Pons (tissue), 1 donor: ENCODE measurements at regions not wholly inside any gene's neighbourhood (a gene's known extent, or its start where the extent isn't known, plus 50 kb on each side); places are given as distances from the start of the nearest gene placed in this dataset.
A peak's percentile ranks its signal among the peaks of the same experiment; 100 is the strongest.
"Not testable (repeated sequence)": the region's sequence is repeated elsewhere in the genome, so short reads cannot be mapped to it uniquely, and the experiment has no call there.

Source experiments
- DNase-seq: peaks from one replicate; pipeline ENCODE4 v3.0.0-alpha.2; 2016; ENCODE audit warnings: low spot score

DNA sequence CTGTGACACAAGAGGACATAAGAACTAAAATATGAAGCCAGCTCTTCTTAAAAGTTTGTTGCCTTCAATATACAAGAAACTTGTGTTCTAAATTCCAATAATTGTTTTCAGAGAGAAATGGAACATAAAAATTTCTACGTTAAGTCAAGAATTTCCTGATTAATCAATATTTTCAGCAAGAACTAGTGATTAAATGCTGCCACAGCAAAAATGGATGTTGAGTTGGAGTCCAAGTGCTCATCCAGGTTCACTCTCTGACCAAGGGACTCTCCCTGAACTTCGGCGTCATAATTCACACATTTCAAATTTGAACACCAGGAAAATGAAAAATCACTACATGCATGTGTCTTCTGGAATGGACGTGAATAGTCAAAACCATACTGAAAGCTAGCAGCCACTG, 1263.6 kb upstream of the GOT2 start:
- no peak for DNase-seq

DNA sequence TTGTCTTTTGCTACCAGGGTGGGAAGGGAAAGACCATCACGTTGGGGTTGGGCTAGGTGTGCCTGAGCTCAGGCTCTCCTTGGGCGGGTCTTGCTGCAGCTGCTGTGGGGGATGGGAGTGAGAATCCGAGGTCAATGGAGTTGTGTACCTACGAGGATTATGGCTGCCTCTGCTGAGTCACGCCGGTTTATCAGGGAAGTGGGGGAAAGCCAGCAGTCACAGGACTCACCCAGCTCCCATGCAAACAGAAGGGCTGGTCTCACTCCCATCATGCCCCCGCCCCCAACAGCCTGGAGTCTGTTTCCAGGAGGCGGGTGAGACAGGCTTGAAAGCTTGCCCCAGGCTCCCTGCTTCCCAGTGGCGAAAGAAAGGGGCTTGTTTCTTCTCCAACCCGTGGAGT, 1259.0 kb upstream of the GOT2 start:
- DNase-seq = no peak

GRCh38 chr16:59991171-59991570, 1257.1 kb upstream of the GOT2 start:
- DNase-seq = no peak

DNA sequence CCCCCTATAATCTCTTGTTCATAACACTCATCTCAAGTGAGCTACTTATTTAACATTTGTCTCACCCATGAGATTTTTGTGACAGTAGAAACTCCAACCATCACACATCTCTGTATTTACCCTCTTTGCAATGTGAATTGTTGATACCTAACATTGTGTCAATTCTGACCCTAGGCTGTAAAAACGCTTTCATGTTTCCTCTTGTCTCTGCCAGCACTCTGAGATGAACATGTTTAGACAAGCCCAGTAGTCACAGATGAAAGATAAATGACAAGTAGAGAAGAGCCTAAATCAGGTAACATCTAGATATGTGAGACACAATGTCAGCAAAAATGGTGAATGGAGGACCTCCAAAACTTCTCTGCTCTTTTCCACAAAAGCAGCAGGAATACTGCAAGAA, 1254.5 kb upstream of the GOT2 start:
- no peak for DNase-seq

DNA sequence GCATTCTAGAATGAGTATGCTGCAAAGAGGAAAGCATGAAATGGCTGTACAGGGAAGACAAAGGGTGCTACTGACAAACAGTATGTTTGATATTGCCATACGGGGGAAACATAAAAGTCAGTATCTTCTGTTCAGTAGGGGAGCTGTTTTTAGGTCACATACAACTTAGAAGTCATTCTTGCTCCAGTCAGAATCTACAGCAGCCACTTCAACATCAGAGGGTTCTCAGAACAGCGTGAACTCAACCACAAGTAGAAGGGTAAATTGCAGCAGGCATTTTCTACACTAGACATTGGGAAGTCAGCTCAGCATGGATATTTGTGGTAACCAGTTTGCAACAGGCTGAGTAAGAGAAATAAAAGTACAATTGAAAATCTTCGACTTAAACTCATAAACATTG, 1241.8 kb upstream of the GOT2 start:
- no peak for DNase-seq

DNA sequence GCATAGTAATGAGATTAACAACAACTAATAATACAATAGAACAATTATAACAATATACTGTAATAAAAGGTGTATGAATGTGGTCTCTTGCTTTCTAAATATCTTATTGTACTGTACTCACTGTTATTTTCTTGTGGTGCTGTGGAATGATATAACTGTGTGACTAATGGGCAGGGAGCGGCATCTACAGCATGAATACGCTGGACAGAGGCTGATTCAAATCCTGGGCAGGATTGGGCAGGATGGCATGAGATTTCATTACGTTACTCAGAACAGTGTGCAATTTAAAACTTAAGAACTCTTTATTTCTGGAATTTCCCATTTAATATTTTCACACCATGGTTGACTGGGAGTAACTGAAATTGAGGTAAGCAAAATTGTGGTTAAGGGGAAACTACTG, 1239.8 kb upstream of the GOT2 start:
- DNase-seq = no peak

DNA sequence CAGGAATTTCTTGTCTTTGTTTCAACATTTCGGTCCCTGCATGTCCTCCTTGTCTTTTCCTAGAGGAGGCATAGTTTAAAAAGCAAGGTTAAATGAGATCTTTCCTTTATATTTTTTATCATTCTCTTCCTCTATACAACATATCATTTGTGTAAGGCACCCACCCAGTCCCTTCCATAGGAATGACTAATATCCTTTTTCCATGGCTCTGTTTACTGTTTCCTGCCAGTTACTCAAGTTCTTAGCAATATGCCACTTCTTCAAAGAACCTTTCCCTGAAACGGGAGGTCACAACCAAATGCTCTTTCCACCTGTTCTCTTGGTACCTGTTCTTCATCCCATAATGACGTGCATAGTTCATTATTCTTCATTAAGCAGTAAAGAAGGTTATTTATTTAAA, 1237.1 kb upstream of the GOT2 start:
- no peak for DNase-seq

DNA sequence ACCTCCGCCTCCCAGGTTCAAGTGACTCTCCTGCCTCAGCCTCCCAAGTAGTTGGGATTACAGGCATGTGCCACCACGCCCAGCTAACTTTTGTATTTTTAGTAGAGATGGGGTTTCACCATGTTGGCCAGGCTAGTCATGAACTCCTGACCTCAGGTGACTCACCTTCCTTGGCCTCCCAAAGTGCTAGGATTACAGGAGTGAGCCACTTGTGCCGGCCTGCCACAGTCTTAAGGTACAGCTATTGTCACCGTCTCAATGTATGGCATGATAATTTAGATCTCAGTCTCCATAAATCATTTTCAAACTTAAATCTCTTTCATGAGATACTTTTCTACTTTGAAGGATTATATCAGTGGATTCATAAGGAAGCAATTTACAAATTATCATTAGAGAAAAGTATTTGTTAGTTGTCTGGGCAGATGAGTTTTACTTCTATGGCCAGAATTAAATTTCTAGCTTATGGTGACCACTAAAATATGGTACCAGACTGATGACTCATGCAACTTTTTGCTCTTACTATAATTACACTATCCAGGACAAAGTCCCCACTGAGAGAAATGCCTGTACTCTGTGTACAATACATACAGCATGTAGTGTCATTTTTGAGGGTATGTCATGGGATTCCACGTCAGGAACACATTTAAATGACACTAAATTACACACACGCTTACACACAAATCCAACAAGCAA, 1230.3 kb upstream of the GOT2 start:
- no peak for DNase-seq

- DNase-seq = no peak
Measured at GRCh38 chr16:59959311-59959710, 1225.2 kb upstream of the GOT2 start.

- DNase-seq = no peak
Measured at GRCh38 chr16:59950431-59950830, 1216.3 kb upstream of the GOT2 start.

- not testable (repeated sequence) for DNase-seq
Measured at GRCh38 chr16:59944041-59944440, 1209.9 kb upstream of the GOT2 start.

GRCh38 chr16:59941594-59941993, 1207.5 kb upstream of the GOT2 start:
- DNase-seq = no peak

- no peak for DNase-seq
Measured at GRCh38 chr16:59920054-59920453, 1185.9 kb upstream of the GOT2 start.

GRCh38 chr16:59913666-59914065, 1179.5 kb upstream of the GOT2 start:
- no peak for DNase-seq

DNA sequence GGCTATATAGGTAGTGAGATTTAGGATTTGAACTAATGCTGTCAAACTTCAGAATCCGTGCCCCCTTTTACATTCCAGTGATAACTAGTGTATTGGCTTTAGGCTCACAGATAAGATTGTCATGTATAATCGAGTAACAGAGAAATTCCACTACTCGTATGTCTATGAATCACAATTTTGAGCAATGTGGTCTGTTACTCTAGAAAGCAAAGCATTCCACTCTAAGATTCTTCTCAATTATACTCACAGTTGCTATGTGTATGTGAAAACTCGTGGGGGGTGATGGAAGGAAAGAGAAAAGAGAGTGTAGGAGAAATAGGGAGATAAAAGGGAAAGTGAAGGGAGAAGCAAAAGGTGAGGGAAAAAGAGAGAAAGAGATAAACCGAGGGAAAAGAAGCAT, 1175.1 kb upstream of the GOT2 start:
- DNase-seq = no peak

DNA sequence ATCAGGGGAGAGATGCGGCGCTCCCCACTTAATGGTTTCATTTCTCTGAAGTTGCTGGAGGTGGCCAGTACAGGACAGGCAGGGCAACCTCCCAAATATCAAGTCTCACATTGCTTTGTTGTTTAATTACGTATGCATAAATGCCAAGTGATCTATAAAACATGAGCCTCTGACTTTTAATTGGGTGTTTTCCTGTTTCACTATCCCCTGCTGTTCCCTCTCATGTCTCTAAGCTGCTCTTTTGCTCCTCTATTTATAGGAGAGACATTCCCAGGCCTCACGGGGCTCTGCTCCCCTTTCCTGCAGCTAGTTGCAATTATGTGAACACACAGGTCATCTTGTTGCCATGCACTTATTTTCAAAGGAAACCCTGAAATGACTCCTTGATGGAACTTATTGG, 1173.5 kb upstream of the GOT2 start:
- no peak for DNase-seq

- no peak for DNase-seq
Measured at GRCh38 chr16:59905606-59906005, 1171.5 kb upstream of the GOT2 start.

- DNase-seq = no peak
Measured at GRCh38 chr16:59905131-59905530, 1171.0 kb upstream of the GOT2 start.

DNA sequence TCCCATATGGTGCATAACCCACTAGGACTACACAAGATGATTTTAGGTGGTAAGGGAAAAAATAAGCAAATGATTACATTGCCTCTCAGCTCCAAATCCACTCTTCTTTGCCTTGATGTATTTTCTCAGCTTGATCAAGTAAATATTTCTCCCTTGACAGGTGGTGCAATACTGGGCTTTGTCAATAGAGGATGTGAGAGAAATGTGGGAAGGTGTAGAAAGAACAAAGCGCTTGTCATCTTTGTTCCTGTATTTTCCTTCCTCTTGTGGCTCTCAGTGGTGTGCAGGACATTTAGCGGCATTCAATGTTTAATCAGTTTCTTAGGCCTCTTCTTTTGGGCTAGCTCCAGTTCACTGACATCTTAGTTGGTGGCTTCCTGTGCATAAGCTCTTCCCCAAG, 1165.8 kb upstream of the GOT2 start:
- no peak for DNase-seq

GRCh38 chr16:59892376-59892775, 1158.3 kb upstream of the GOT2 start:
- DNase-seq = no peak

DNA sequence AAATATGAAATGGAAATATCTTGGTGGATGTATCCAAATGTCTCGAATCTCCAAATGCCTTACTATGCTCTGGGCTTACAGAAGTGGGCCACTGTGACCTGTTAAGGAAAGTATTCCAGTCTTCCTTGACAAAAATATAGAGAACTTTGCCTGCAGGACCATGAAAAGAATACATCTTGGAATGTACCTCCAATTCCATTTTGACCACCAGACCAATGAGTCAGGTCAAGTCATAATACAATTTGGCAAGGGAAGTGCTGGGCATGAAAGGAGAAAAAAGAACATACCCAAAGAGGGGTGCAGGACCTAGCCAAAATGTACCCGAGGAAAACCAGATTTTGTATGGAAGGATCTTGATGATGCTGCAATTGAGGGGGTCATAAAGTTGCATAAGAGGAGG, 1153.7 kb upstream of the GOT2 start:
- no peak for DNase-seq

DNA sequence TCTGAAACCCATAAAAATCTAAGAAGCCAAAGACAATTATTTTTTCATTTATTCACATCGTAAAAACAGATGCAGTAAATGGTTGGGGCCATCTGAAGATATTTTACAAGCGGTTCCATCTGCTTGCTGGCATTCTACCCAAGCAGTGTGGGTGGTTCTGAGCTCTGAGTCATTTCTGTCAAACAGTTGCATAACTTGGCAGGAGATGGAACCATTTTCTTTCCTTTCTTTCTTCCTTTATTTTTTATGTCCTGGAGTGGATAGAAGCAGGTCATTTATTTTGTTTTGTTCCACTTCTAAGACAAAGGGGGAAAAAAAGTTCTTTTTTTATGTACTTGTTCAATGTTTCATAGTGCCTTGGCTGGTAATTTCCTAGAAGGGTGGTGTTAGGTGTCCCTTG, 1151.9 kb upstream of the GOT2 start:
- peak; percentile 46 for DNase-seq

- DNase-seq = no peak
Measured at GRCh38 chr16:59881376-59881775, 1147.3 kb upstream of the GOT2 start.

DNA sequence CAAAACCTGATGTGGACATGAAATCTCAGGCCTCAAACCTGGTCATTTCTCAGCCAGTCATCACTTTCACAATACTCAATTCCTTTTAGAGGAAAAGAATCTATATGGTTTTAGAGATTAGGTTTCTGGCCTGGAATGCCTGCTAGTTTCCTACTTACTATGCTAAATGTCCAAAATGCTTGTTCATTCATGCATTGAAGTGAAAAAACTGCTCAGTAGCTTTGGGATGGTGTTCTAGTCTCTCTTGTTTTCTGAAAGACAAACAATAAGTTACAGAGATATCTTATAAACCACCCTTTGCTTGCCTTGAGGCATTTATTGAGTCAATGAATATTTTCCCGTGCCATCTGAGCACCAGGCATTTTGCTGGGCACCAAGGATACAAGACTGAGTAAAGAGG, 1146.5 kb upstream of the GOT2 start:
- DNase-seq = no peak

- DNase-seq = no peak
Measured at GRCh38 chr16:59878999-59879398, 1144.9 kb upstream of the GOT2 start.
